ENCODE measurements at regions not wholly inside any gene's neighbourhood (a gene's known extent, or its start where the extent isn't known, plus 50 kb on each side); places are given as distances from the start of the nearest gene placed in this dataset.

DNA sequence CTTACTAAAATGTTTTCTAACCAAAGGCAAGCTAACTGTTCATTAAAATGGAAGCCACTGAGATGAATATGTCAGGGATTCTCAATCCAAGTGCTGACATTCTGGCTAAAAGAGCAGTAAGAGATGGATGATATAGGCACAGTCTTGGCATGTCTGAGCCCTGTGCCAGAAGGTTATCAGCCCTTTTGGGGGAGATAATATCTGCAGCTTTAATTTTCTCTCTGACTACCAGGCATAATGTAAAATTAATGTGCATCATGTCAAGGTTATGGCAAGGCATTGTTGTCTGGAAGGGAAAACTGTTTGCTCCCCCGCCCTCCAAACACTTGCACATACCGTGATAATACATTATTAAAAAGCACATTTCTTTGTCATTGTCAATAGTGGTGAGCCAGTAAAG lies 609.8 kb downstream of the ZNF608 start:
- Histone ChIP-seq H4K20me1 (ENCODE audit: insufficient read depth) (no peaks in the 10 kb centered on the region), H3K79me2 (ENCODE audit: insufficient read depth, low read depth) (no peaks in the 10 kb centered on the region), H3K4me1 (ENCODE audit: low read depth, poor library complexity, severe bottlenecking) (no peaks in the 10 kb centered on the region), H3K4me2 (no peak overlapping the region), H3K27me3 (ENCODE audit: insufficient read depth, low read depth) (no peaks in the 10 kb centered on the region), H3K36me3 (ENCODE audit: insufficient read depth) (no peaks in the 10 kb centered on the region), H3K4me3 (IDR thresholded peaks at IDR 0.05; ENCODE audit: insufficient read depth, low read depth, low read length) (no peak overlapping the region), H2AFZ (ENCODE audit: low read depth) (no peak overlapping the region), H3K9ac (no peak overlapping the region), H3K27ac (no peak overlapping the region)
- no peak for TF ChIP-seq CTCF (conservative IDR thresholded peaks at IDR 0.05; ENCODE audit: low read depth, low read length)

DNA sequence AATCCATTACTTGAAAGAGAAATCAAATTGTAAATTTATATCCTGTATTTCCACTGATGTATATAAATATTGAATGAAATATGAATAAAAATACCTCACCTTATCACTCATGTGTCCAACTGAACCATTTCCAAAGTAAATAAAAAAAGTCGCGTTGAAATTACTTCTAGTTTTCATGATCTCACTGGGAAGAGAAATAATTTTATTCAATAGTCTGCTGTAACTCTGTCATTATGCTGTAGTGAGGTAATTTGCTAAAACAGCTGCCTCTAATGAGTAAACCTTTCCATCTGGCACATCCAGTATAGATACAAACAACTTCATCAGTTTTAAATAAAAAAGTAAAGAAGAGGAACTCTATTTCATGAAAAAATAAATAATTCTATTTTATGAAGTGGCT lies 611.5 kb downstream of the ZNF608 start:
- Histone ChIP-seq H3K4me1 (ENCODE audit: low read depth, poor library complexity, severe bottlenecking) (no peaks in the 10 kb centered on the region), H3K27ac (no peak overlapping the region), H3K36me3 (ENCODE audit: insufficient read depth) (no peaks in the 10 kb centered on the region), H2AFZ (ENCODE audit: low read depth) (no peak overlapping the region), H3K4me3 (IDR thresholded peaks at IDR 0.05; ENCODE audit: insufficient read depth, low read depth, low read length) (no peak overlapping the region), H3K4me2 (no peak overlapping the region), H3K79me2 (ENCODE audit: insufficient read depth, low read depth) (no peaks in the 10 kb centered on the region), H3K27me3 (ENCODE audit: insufficient read depth, low read depth) (no peaks in the 10 kb centered on the region), H3K9ac (no peak overlapping the region), H4K20me1 (ENCODE audit: insufficient read depth) (no peaks in the 10 kb centered on the region)
- TF ChIP-seq CTCF (conservative IDR thresholded peaks at IDR 0.05; ENCODE audit: low read depth, low read length), result no peak

DNA sequence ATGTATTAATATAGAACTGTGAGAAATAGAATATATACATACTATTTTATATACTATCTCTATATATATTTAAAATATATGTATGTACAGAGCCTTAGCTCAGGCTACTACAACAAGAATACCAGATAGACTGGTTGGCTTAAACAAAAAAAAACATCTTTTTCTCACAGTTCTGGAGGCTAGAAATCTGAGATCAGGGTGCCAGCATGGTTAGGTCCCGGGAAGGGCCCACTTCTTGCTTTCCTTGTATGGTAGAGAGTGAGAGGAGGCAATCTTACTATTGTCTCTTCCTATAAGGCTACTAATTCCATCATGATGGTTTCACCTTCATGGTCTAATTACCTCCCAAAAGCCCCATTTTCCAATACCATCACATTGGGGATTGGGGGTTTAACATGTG lies 613.0 kb downstream of the ZNF608 start:
- H3K27me3 ChIP-seq (ENCODE audit: insufficient read depth, low read depth), result no peaks in the 10 kb centered on the region
- H3K27ac ChIP-seq, result no peak overlapping the region
- H3K79me2 ChIP-seq (ENCODE audit: insufficient read depth, low read depth), result no peaks in the 10 kb centered on the region
- TF ChIP-seq CTCF (conservative IDR thresholded peaks at IDR 0.05; ENCODE audit: low read depth, low read length), result no peak
- no peak overlapping the region for H3K4me2 ChIP-seq
- no peaks in the 10 kb centered on the region for H3K4me1 ChIP-seq (ENCODE audit: low read depth, poor library complexity, severe bottlenecking)
- no peak overlapping the region for H3K9ac ChIP-seq
- no peak overlapping the region for H2AFZ ChIP-seq (ENCODE audit: low read depth)
- no peaks in the 10 kb centered on the region for H3K36me3 ChIP-seq (ENCODE audit: insufficient read depth)
- H3K4me3 ChIP-seq (IDR thresholded peaks at IDR 0.05; ENCODE audit: insufficient read depth, low read depth, low read length), result no peak overlapping the region
- no peaks in the 10 kb centered on the region for H4K20me1 ChIP-seq (ENCODE audit: insufficient read depth)

- Histone ChIP-seq H3K4me2 (no peak overlapping the region), H3K27me3 (ENCODE audit: insufficient read depth, low read depth) (no peaks in the 10 kb centered on the region), H3K36me3 (ENCODE audit: insufficient read depth) (no peaks in the 10 kb centered on the region), H2AFZ (ENCODE audit: low read depth) (no peak overlapping the region), H3K9ac (no peak overlapping the region), H4K20me1 (ENCODE audit: insufficient read depth) (no peaks in the 10 kb centered on the region), H3K27ac (no peak overlapping the region), H3K79me2 (ENCODE audit: insufficient read depth, low read depth) (no peaks in the 10 kb centered on the region), H3K4me1 (ENCODE audit: low read depth, poor library complexity, severe bottlenecking) (no peaks in the 10 kb centered on the region), H3K4me3 (IDR thresholded peaks at IDR 0.05; ENCODE audit: insufficient read depth, low read depth, low read length) (no peak overlapping the region)
- no peak for TF ChIP-seq CTCF (conservative IDR thresholded peaks at IDR 0.05; ENCODE audit: low read depth, low read length)
These were observed 613.6 kb downstream of the ZNF608 start for GRCh38 chr5:124132843-124133242.

GRCh38 chr5:124131466-124131865 lies 615.0 kb downstream of the ZNF608 start:
- H3K79me2 ChIP-seq (ENCODE audit: insufficient read depth, low read depth), result no peaks in the 10 kb centered on the region
- TF ChIP-seq CTCF (conservative IDR thresholded peaks at IDR 0.05; ENCODE audit: low read depth, low read length), result no peak

More at GRCh38 chr5:124131466-124131865, 615.0 kb downstream of the ZNF608 start:
- no peaks in the 10 kb centered on the region for H3K4me1 ChIP-seq (ENCODE audit: low read depth, poor library complexity, severe bottlenecking)
- no peaks in the 10 kb centered on the region for H4K20me1 ChIP-seq (ENCODE audit: insufficient read depth)
- no peak overlapping the region for H2AFZ ChIP-seq (ENCODE audit: low read depth)
- no peaks in the 10 kb centered on the region for H3K27me3 ChIP-seq (ENCODE audit: insufficient read depth, low read depth)
- H3K4me2 ChIP-seq, result no peak overlapping the region
- H3K36me3 ChIP-seq (ENCODE audit: insufficient read depth), result no peaks in the 10 kb centered on the region
- H3K9ac ChIP-seq, result no peak overlapping the region
- H3K27ac ChIP-seq, result no peak overlapping the region
- H3K4me3 ChIP-seq (IDR thresholded peaks at IDR 0.05; ENCODE audit: insufficient read depth, low read depth, low read length), result no peak overlapping the region
